ENCODE measurements at regions not wholly inside any gene's neighbourhood (a gene's known extent, or its start where the extent isn't known, plus 50 kb on each side); places are given as distances from the start of the nearest gene placed in this dataset.

DNA sequence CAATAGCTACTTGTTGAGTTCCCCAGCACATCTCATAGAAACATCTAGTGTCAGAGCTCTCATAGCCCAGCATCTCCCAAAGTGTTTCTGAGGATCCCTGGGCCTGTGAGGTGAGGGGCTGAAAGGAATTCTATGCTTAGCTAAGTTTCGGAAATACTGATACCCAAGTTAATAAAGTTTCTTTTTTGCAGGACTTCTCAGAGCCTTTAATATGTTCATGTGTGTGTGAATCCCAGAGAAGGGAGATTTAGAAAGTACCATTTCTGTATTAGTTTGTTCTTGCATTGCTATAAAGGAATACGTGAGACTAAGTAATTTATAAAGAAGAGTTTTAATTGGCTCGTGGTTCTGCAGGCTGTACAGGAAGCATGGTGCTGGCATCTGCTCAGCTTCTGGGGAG, 211.2 kb downstream of the TSN start:
- no peaks in the 10 kb centered on the region for H3K9me3 ChIP-seq (replicated peaks in 1 of 2; ENCODE audit: control insufficient read depth in 2 of 2, insufficient read depth in 1 of 2, low read depth in 1 of 2, low read length in 2 of 2)
- no peak overlapping the region for H2BK12ac ChIP-seq (ENCODE audit: low read length)
- H4K91ac ChIP-seq (ENCODE audit: low read depth, low read length, poor library complexity) = no peak overlapping the region
- H3K18ac ChIP-seq (ENCODE audit: low read length) = no peak overlapping the region
- no peak overlapping the region for H3K9ac ChIP-seq (ENCODE audit: low read depth, low read length, poor library complexity)
- H3K4ac ChIP-seq (ENCODE audit: low read length) = no peak overlapping the region
- H2AK5ac ChIP-seq (ENCODE audit: low read depth, low read length) = no peak overlapping the region
- H3K14ac ChIP-seq (ENCODE audit: low read length) = no peak overlapping the region
- H3K23ac ChIP-seq (ENCODE audit: low read depth, low read length, poor library complexity) = no peak overlapping the region
- no peak overlapping the region for H2BK15ac ChIP-seq (ENCODE audit: low read length)
- no peaks in the 10 kb centered on the region for H3K36me3 ChIP-seq (replicated peaks in 1 of 2; ENCODE audit: control insufficient read depth in 2 of 2, insufficient read depth in 2 of 2, low read length in 2 of 2)
- H3K4me1 ChIP-seq (ENCODE audit: control insufficient read depth in 2 of 2, insufficient read depth in 1 of 2, low read depth in 1 of 2, low read length in 2 of 2) = peaks cover 0 to under 1% of the 10 kb centered on the region in 2 donors
- no peak overlapping the region for H2BK5ac ChIP-seq (ENCODE audit: low read length)
- no peaks in the 10 kb centered on the region for H3K27me3 ChIP-seq (ENCODE audit: control insufficient read depth in 3 of 3, insufficient read depth in 3 of 3, low read depth in 1 of 3, low read length in 3 of 3)
- no peak overlapping the region for H3K4me3 ChIP-seq (ENCODE audit: low read length in 2 of 2)
- no peak overlapping the region for H4K8ac ChIP-seq (ENCODE audit: low read depth, low read length)
- no peak overlapping the region for H2AFZ ChIP-seq (ENCODE audit: low read length)
- H3K79me1 ChIP-seq (ENCODE audit: low read depth, low read length) = no peaks in the 10 kb centered on the region
- no peak overlapping the region for H2BK120ac ChIP-seq (ENCODE audit: low read depth, low read length)
- no peak overlapping the region for H3K27ac ChIP-seq (replicated peaks; ENCODE audit: low read length)
- H3K4me2 ChIP-seq (ENCODE audit: insufficient read depth, low read length, poor library complexity, severe bottlenecking) = no peak overlapping the region
- DNase-seq (ENCODE audit: low spot score) = no peak
- no CpG with 5 or more reads among the region's 3 CpGs for WGBS, 2 donors (ENCODE audit: extremely low coverage in 2 of 2, insufficient read length in 2 of 2, insufficient replicate concordance in 1 of 2)

DNA sequence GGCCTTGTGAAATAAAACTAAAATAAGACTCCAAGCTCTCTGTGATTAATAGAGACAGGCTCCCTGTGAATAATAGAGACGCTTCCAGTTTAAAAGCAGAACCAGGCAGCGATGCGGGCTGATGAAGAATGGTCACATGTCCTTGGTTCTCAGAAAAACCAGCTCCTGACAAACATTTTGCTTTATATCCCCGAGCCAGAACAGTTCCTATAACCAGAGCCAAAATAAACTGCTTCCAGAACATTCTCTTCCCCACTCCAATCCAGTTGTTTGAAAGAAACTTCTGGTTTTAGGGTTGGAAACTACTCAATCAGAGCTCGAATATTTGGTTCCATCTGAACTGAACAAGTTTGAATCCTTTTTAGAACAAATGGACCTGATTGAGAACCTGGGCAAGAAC, 213.7 kb downstream of the TSN start:
- Histone ChIP-seq H3K23ac (ENCODE audit: low read depth, low read length, poor library complexity) (no peak overlapping the region), H3K79me1 (ENCODE audit: low read depth, low read length) (no peaks in the 10 kb centered on the region), H2BK120ac (ENCODE audit: low read depth, low read length) (no peak overlapping the region), H4K91ac (ENCODE audit: low read depth, low read length, poor library complexity) (no peak overlapping the region), H4K8ac (ENCODE audit: low read depth, low read length) (no peak overlapping the region), H3K36me3 (replicated peaks in 1 of 2; ENCODE audit: control insufficient read depth in 2 of 2, insufficient read depth in 2 of 2, low read length in 2 of 2) (no peaks in the 10 kb centered on the region), H3K14ac (ENCODE audit: low read length) (no peak overlapping the region), H2BK12ac (ENCODE audit: low read length) (no peak overlapping the region), H3K4ac (ENCODE audit: low read length) (no peak overlapping the region), H3K9me3 (replicated peaks in 1 of 2; ENCODE audit: control insufficient read depth in 2 of 2, insufficient read depth in 1 of 2, low read depth in 1 of 2, low read length in 2 of 2) (no peaks in the 10 kb centered on the region), H3K4me3 (ENCODE audit: low read length in 2 of 2) (no peak overlapping the region), H3K27ac (replicated peaks; ENCODE audit: low read length) (no peak overlapping the region), H3K9ac (ENCODE audit: low read depth, low read length, poor library complexity) (no peak overlapping the region), H3K4me2 (ENCODE audit: insufficient read depth, low read length, poor library complexity, severe bottlenecking) (no peak overlapping the region), H2BK15ac (ENCODE audit: low read length) (no peak overlapping the region), H3K4me1 (ENCODE audit: control insufficient read depth in 2 of 2, insufficient read depth in 1 of 2, low read depth in 1 of 2, low read length in 2 of 2) (peaks cover 0 to 6% of the 10 kb centered on the region in 2 donors), H2AK5ac (ENCODE audit: low read depth, low read length) (no peak overlapping the region), H2BK5ac (ENCODE audit: low read length) (no peak overlapping the region), H3K27me3 (ENCODE audit: control insufficient read depth in 3 of 3, insufficient read depth in 3 of 3, low read depth in 1 of 3, low read length in 3 of 3) (no peaks in the 10 kb centered on the region), H3K18ac (ENCODE audit: low read length) (no peak overlapping the region), H2AFZ (ENCODE audit: low read length) (no peak overlapping the region)
- no peak for DNase-seq (ENCODE audit: low spot score)
- WGBS, 2 donors (ENCODE audit: extremely low coverage in 2 of 2, insufficient read length in 2 of 2, insufficient replicate concordance in 1 of 2) = no CpG with 5 or more reads among the region's 5 CpGs

DNA sequence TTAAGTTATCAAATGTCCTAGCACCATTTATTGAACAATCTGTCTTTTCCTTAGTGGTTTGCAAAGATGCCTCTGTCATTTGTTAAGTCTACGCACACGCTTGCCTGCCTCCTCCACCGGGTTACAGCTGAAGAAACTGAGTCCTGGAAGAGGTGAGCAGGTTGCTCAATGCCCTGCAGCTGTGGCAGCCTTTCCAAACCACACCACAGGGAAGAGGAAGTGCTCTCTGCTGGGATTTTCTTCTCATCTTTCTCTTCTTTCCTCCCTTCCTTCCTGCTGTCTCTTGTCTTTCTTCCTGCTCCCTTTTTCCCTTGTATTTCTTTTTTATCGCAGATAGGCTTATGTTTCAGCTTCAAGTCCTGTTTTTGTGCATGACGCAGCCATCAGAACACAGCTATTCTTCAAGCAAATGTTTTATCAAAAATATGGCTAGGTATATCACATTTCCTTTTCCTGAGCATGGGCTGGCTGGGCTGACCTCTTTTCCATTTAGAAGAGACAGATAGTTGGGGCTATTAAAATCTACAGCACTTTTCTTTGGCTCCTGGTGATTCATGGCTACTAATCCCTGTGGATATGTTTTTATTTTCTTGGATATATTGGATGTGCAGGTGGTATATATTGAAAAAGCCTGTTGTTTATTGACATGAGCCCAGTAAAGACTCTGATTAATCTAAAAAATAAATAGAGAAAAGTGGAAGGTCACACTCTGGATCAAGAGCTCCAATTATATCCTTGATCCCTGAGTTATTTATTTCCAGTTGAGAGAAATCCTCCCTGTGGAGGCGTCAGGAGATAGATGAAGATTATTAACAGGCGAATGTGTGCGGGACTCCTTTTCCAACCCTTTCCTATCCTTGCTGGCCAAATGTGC, 214.6 kb downstream of the TSN start:
- no peak overlapping the region for H2BK15ac ChIP-seq (ENCODE audit: low read length)
- no peak overlapping the region for H4K91ac ChIP-seq (ENCODE audit: low read depth, low read length, poor library complexity)
- no peak overlapping the region for H3K14ac ChIP-seq (ENCODE audit: low read length)
- H2BK5ac ChIP-seq (ENCODE audit: low read length) = no peak overlapping the region
- WGBS, 2 donors (ENCODE audit: extremely low coverage in 2 of 2, insufficient read length in 2 of 2, insufficient replicate concordance in 1 of 2) = no CpG with 5 or more reads among the region's 8 CpGs
- H2BK12ac ChIP-seq (ENCODE audit: low read length) = no peak overlapping the region
- no peak overlapping the region for H3K4me3 ChIP-seq (ENCODE audit: low read length in 2 of 2)
- no peak overlapping the region for H3K23ac ChIP-seq (ENCODE audit: low read depth, low read length, poor library complexity)
- H2BK120ac ChIP-seq (ENCODE audit: low read depth, low read length) = no peak overlapping the region
- no peak overlapping the region for H3K4ac ChIP-seq (ENCODE audit: low read length)
- H3K18ac ChIP-seq (ENCODE audit: low read length) = no peak overlapping the region
- H2AFZ ChIP-seq (ENCODE audit: low read length) = no peak overlapping the region
- no peak overlapping the region for H2AK5ac ChIP-seq (ENCODE audit: low read depth, low read length)
- H3K4me1 ChIP-seq (ENCODE audit: control insufficient read depth in 2 of 2, insufficient read depth in 1 of 2, low read depth in 1 of 2, low read length in 2 of 2) = peaks cover 0 to 6% of the 10 kb centered on the region in 2 donors
- no peak overlapping the region for H4K8ac ChIP-seq (ENCODE audit: low read depth, low read length)
- no peaks in the 10 kb centered on the region for H3K27me3 ChIP-seq (ENCODE audit: control insufficient read depth in 3 of 3, insufficient read depth in 3 of 3, low read depth in 1 of 3, low read length in 3 of 3)
- H3K9ac ChIP-seq (ENCODE audit: low read depth, low read length, poor library complexity) = no peak overlapping the region
- no peaks in the 10 kb centered on the region for H3K79me1 ChIP-seq (ENCODE audit: low read depth, low read length)
- no peaks in the 10 kb centered on the region for H3K36me3 ChIP-seq (replicated peaks in 1 of 2; ENCODE audit: control insufficient read depth in 2 of 2, insufficient read depth in 2 of 2, low read length in 2 of 2)
- H3K27ac ChIP-seq (replicated peaks; ENCODE audit: low read length) = no peak overlapping the region
- no peak overlapping the region for H3K4me2 ChIP-seq (ENCODE audit: insufficient read depth, low read length, poor library complexity, severe bottlenecking)
- no peaks in the 10 kb centered on the region for H3K9me3 ChIP-seq (replicated peaks in 1 of 2; ENCODE audit: control insufficient read depth in 2 of 2, insufficient read depth in 1 of 2, low read depth in 1 of 2, low read length in 2 of 2)
- DNase-seq (ENCODE audit: low spot score) = no peak

DNA sequence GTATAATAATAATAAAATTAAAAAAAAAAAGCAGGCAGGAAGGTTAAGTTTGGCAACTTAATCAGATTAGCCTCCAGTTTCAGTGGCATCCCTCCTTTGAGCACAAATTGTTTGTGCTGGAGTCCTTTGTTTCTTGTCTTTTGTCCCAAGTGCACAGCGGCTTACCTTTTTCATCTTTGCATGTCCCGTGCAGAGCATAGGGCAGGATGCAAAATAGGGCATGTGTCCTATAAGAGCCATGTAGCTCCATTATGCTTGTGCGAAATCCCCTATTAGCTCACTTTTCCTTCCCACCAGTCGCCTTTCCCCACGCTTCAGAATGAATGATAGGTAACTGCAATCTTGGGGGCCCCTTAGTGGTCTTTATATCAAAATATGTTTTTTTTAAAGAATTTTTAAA, 216.8 kb downstream of the TSN start:
- Histone ChIP-seq H3K4me1 (ENCODE audit: control insufficient read depth in 2 of 2, insufficient read depth in 1 of 2, low read depth in 1 of 2, low read length in 2 of 2) (peaks cover 0 to 13% of the 10 kb centered on the region in 2 donors), H3K14ac (ENCODE audit: low read length) (no peak overlapping the region), H3K27me3 (ENCODE audit: control insufficient read depth in 3 of 3, insufficient read depth in 3 of 3, low read depth in 1 of 3, low read length in 3 of 3) (no peaks in the 10 kb centered on the region), H2AFZ (ENCODE audit: low read length) (no peak overlapping the region), H2BK120ac (ENCODE audit: low read depth, low read length) (no peak overlapping the region), H3K27ac (replicated peaks; ENCODE audit: low read length) (no peak overlapping the region), H3K4me3 (ENCODE audit: low read length in 2 of 2) (no peak overlapping the region), H3K9me3 (replicated peaks in 1 of 2; ENCODE audit: control insufficient read depth in 2 of 2, insufficient read depth in 1 of 2, low read depth in 1 of 2, low read length in 2 of 2) (no peaks in the 10 kb centered on the region), H3K23ac (ENCODE audit: low read depth, low read length, poor library complexity) (no peak overlapping the region), H3K9ac (ENCODE audit: low read depth, low read length, poor library complexity) (no peak overlapping the region), H4K91ac (ENCODE audit: low read depth, low read length, poor library complexity) (no peak overlapping the region), H3K4ac (ENCODE audit: low read length) (no peak overlapping the region), H2BK5ac (ENCODE audit: low read length) (no peak overlapping the region), H3K36me3 (replicated peaks in 1 of 2; ENCODE audit: control insufficient read depth in 2 of 2, insufficient read depth in 2 of 2, low read length in 2 of 2) (no peaks in the 10 kb centered on the region), H4K8ac (ENCODE audit: low read depth, low read length) (no peak overlapping the region), H2AK5ac (ENCODE audit: low read depth, low read length) (no peak overlapping the region), H3K4me2 (ENCODE audit: insufficient read depth, low read length, poor library complexity, severe bottlenecking) (no peak overlapping the region), H3K18ac (ENCODE audit: low read length) (no peak overlapping the region), H3K79me1 (ENCODE audit: low read depth, low read length) (no peaks in the 10 kb centered on the region), H2BK12ac (ENCODE audit: low read length) (no peak overlapping the region), H2BK15ac (ENCODE audit: low read length) (no peak overlapping the region)
- DNase-seq (ENCODE audit: low spot score) = no peak
- WGBS, 2 donors (ENCODE audit: extremely low coverage in 2 of 2, insufficient read length in 2 of 2, insufficient replicate concordance in 1 of 2) = no CpG with 5 or more reads among the region's 5 CpGs

Measured in neuronal stem cell (in vitro differentiated cells).